ENCODE measurements at regions not wholly inside any gene's neighbourhood (a gene's known extent, or its start where the extent isn't known, plus 50 kb on each side); places are given as distances from the start of the nearest gene placed in this dataset.

DNA sequence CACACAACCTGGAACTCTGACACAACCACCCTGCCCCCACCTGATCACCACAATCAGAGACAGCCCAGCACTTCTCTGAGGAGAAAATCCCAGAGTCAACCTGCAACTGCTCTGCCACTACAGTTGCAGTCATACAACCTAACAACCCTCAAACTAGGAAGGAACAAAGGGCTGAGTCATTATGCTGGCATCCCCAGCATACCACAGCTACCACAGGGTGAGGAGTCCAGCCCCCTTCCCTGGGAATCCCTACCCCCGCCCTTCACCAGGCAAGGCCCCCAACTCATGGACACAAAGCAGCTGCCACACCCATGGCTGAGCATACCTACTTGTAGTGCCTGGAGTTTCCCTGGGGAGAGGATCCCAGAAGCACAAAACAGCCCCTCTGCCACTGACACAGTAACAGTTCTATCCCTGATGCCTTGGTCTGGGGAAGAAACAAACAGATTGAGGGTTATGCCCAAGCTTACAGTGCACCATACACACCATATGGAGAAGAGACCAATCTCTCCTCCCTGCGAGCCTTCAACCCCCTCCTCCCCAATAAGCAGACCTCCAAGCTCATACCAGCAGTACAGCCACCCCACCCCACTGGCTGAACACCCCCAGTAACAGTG, 68.5 kb upstream of the C11orf58 start:
- Histone ChIP-seq H3K4me1 (peaks cover 7% of the 10 kb centered on the region; the same call in 2 of the 3 replicates), H3K4me3 (no peak overlapping the region), H3K4me2 (peak overlapping the region; percentile 39; the same call in 2 of the 3 replicates), H3K9me3 (no peaks in the 10 kb centered on the region), H3K27ac (peak overlapping the region in 1 of 2 experiments; percentile 61; a peak in 3 of 6 replicates)
- DNase-seq (ENCODE audit: low read depth in 1 of 2, low spot score in 1 of 2) (peak; percentile 9 to 47), FAIRE-seq (no peak), ATAC-seq (peak; percentile 81 to 87)
- ChIA-PET CTCF (interaction anchor here (0.7 kb wide), 1 partner anchor 9 kb away, joined by 3 read pairs; no protein-coding TSS in a partner anchor), POLR2A (no interaction called here)
- 43% methylated on average over 2 of the region's 2 CpGs for WGBS (ENCODE audit: missing lambda C conversion rate)
- no peak for TF ChIP-seq CHD4 (IDR thresholded peaks at IDR 0.05; ENCODE audit: borderline replicate concordance)
- TF ChIP-seq TP53 (CRISPR knock-in tag; IDR thresholded peaks at IDR 0.05): no peak
- TF ChIP-seq ZC3H11A (IDR thresholded peaks at IDR 0.05): no peak
- no peak for TF ChIP-seq POLR2AphosphoS2 (conservative IDR thresholded peaks at IDR 0.05; ENCODE audit: low read length)
- no peak for TF ChIP-seq ZNF302 (CRISPR knock-in tag; IDR thresholded peaks at IDR 0.05)
- no peak for TF ChIP-seq RFX5 (IDR thresholded peaks at IDR 0.05)
- no peak for TF ChIP-seq CBX2 (IDR thresholded peaks at IDR 0.05; ENCODE audit: borderline replicate concordance, low read depth)
- TF ChIP-seq MAZ (IDR thresholded peaks at IDR 0.05; ENCODE audit: borderline replicate concordance, low read depth, low read length): no peak
- TF ChIP-seq NR3C1 (IDR thresholded peaks at IDR 0.05): no peak
- no peak for TF ChIP-seq KDM1A (IDR thresholded peaks at IDR 0.05; ENCODE audit: low read depth)
- TF ChIP-seq GATA3 (IDR thresholded peaks at IDR 0.05; ENCODE audit: borderline replicate concordance): no peak

DNA sequence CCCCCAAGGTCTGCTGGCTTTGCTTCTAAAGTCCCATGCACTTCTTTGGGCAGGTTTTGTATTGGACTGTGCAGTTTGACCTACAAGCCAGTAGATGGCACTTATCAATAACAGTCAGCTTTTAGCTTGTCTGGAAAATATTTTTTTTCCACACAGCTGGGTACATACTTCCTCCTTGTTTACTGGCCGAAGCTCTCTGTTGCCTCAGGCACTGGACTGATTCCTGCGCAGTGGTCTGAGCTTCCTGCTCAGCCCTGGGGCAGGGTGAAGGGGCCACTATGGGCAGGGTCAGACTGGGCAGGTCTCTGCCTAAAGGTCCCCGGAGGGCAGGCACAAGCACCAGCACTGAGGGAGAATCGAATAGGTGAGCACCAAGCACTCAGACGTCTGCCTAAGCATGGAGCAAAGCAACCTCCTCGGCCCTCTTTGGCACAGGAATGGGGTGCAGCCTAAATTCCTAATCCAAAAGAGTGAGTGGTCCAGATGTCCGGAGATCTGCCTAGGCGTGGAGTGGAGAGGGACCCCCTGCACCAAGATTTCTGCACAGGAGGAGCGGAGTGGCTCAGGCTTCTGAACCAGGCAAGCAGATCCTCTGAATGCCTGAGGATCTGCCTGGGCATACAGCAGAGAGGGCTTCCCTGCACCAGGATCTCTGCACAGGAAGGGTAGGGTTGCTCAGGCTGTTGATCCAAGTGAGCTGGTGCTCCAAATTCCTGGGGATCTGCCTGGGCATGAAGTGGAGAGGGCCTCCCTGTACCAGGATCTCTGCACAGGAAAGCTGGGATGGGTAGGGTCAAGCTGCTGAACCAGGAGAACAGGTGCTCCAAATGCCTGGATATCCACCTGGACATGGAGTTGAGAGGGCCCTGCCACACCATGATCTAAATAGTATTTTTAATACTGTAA, 105.9 kb upstream of the C11orf58 start:
- peak in 1 of 2 experiments; percentile 38 for DNase-seq (ENCODE audit: low read depth in 1 of 2, low spot score in 1 of 2)
- no peak for FAIRE-seq
- Histone ChIP-seq H3K27ac (no peak overlapping the region), H3K4me2 (peak overlapping the region; percentile 50), H3K9me3 (no peaks in the 10 kb centered on the region), H3K4me1 (no peaks in the 10 kb centered on the region), H3K4me3 (no peak overlapping the region)
- 20% methylated on average over 9 of the region's 9 CpGs for WGBS (ENCODE audit: missing lambda C conversion rate)
- ChIA-PET CTCF (interaction anchor here (0.6 to 2.0 kb wide), 5 partner anchors 11 to 23 kb away, joined by 3 to 8 read pairs (median 3); no protein-coding TSS in a partner anchor), POLR2A (no interaction called here)
- ATAC-seq: peak in 1 of 2 experiments; percentile 82; a peak in 3 of 6 replicates
- TF ChIP-seq RAD21 (conservative IDR thresholded peaks at IDR 0.05 in 1 of 2, IDR thresholded peaks at IDR 0.05 in 1 of 2) (peak; percentile 20 to 32; a peak in 1 of 5 replicates), ESRRA (IDR thresholded peaks at IDR 0.05; ENCODE audit: borderline replicate concordance, low read length) (no peak)
- TF ChIP-seq, protein P1, sequence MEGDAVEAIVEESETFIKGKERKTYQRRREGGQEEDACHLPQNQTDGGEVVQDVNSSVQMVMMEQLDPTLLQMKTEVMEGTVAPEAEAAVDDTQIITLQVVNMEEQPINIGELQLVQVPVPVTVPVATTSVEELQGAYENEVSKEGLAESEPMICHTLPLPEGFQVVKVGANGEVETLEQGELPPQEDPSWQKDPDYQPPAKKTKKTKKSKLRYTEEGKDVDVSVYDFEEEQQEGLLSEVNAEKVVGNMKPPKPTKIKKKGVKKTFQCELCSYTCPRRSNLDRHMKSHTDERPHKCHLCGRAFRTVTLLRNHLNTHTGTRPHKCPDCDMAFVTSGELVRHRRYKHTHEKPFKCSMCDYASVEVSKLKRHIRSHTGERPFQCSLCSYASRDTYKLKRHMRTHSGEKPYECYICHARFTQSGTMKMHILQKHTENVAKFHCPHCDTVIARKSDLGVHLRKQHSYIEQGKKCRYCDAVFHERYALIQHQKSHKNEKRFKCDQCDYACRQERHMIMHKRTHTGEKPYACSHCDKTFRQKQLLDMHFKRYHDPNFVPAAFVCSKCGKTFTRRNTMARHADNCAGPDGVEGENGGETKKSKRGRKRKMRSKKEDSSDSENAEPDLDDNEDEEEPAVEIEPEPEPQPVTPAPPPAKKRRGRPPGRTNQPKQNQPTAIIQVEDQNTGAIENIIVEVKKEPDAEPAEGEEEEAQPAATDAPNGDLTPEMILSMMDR (IDR thresholded peaks at IDR 0.05): peak; percentile 24; the same call in 2 of the 3 replicates

DNA sequence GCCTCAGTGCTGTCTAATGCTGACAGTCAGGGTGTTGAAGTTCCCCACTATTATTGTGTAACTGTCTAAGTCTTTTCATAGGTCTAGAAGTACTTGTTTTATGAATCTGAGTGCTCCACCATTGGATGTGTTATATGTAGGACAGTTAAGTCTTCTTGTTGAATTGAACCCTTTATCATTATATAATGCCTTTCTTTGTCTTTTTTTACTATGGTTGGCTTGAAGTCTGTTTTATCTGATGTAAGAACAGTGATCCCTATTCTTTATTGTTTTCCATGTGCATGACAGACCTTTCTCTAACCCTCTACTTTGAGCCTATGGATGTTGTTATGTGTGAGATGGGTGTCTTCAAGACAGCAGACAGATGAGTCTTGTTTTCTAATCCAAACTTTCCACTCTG, 107.8 kb upstream of the C11orf58 start:
- FAIRE-seq: no peak
- POLR2A ChIA-PET: no interaction called here
- no peak overlapping the region for H3K4me2 ChIP-seq
- no peak overlapping the region for H3K4me3 ChIP-seq
- H3K27ac ChIP-seq: no peak overlapping the region
- no peak for ATAC-seq
- no peaks in the 10 kb centered on the region for H3K9me3 ChIP-seq
- CTCF ChIA-PET: no interaction called here
- no peak for DNase-seq (ENCODE audit: low read depth in 1 of 2, low spot score in 1 of 2)
- TF ChIP-seq FOSL2 (IDR thresholded peaks at IDR 0.05): no peak
- TF ChIP-seq FOSL2 (CRISPR knock-in tag; IDR thresholded peaks at IDR 0.05): no peak
- TF ChIP-seq, protein P2, sequence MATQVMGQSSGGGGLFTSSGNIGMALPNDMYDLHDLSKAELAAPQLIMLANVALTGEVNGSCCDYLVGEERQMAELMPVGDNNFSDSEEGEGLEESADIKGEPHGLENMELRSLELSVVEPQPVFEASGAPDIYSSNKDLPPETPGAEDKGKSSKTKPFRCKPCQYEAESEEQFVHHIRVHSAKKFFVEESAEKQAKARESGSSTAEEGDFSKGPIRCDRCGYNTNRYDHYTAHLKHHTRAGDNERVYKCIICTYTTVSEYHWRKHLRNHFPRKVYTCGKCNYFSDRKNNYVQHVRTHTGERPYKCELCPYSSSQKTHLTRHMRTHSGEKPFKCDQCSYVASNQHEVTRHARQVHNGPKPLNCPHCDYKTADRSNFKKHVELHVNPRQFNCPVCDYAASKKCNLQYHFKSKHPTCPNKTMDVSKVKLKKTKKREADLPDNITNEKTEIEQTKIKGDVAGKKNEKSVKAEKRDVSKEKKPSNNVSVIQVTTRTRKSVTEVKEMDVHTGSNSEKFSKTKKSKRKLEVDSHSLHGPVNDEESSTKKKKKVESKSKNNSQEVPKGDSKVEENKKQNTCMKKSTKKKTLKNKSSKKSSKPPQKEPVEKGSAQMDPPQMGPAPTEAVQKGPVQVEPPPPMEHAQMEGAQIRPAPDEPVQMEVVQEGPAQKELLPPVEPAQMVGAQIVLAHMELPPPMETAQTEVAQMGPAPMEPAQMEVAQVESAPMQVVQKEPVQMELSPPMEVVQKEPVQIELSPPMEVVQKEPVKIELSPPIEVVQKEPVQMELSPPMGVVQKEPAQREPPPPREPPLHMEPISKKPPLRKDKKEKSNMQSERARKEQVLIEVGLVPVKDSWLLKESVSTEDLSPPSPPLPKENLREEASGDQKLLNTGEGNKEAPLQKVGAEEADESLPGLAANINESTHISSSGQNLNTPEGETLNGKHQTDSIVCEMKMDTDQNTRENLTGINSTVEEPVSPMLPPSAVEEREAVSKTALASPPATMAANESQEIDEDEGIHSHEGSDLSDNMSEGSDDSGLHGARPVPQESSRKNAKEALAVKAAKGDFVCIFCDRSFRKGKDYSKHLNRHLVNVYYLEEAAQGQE (IDR thresholded peaks at IDR 0.05): no peak
- no peaks in the 10 kb centered on the region for H3K4me1 ChIP-seq

Measured in A549 (cell line).